H9 (cell line): ENCODE measurements at regions not wholly inside any gene's neighbourhood (a gene's known extent, or its start where the extent isn't known, plus 50 kb on each side); places are given as distances from the start of the nearest gene placed in this dataset.

Source experiments
- DNase-seq: peaks from one replicate; pipeline ENCODE4 v3.0.0-alpha.2; 2017
- H2AFZ ChIP-seq: one replicate; pipeline ENCODE4 v1.6.1; 2013; ENCODE audit warnings: mild to moderate bottlenecking, low read length, control low read depth, moderate library complexity
- H2AK5ac ChIP-seq: 2 replicates; pipeline ENCODE4 v1.6.1; 2013; ENCODE audit warnings: low read length, control low read depth, mixed read lengths; ENCODE audit not compliant: insufficient read length
- H2BK120ac ChIP-seq: one replicate; pipeline ENCODE4 v1.6.1; 2013; ENCODE audit warnings: low read depth, mild to moderate bottlenecking, low read length, control low read depth, inconsistent platforms; ENCODE audit not compliant: poor library complexity, severe bottlenecking
- H2BK12ac ChIP-seq: 2 replicates; pipeline ENCODE4 v1.6.1; 2013; ENCODE audit warnings: low read length, control low read depth, mixed read lengths, low read depth; ENCODE audit not compliant: insufficient read length
- H2BK15ac ChIP-seq: 2 replicates; pipeline ENCODE4 v1.6.1; 2013; ENCODE audit warnings: low read depth, low read length, control low read depth
- H2BK20ac ChIP-seq: one replicate; pipeline ENCODE4 v1.6.1; 2013; ENCODE audit warnings: low read depth, mild to moderate bottlenecking, low read length, control low read depth, inconsistent platforms; ENCODE audit not compliant: poor library complexity, severe bottlenecking
- H2BK5ac ChIP-seq: 2 replicates; pipeline ENCODE4 v1.6.1; 2013; ENCODE audit warnings: low read length, control low read depth, mixed read lengths; ENCODE audit not compliant: insufficient read length
- H3K14ac ChIP-seq: 2 replicates; pipeline ENCODE4 v1.6.1; 2013; ENCODE audit warnings: low read length, control low read depth; ENCODE audit not compliant: insufficient read depth
- H3K18ac ChIP-seq: 2 replicates; pipeline ENCODE4 v1.6.1; 2013; ENCODE audit warnings: low read depth, mild to moderate bottlenecking, mixed read lengths, low read length, control low read depth; ENCODE audit not compliant: insufficient read length
- H3K23ac ChIP-seq: 2 replicates; pipeline ENCODE4 v1.6.1; 2013; ENCODE audit warnings: low read length, control low read depth, mixed read lengths, low read depth; ENCODE audit not compliant: insufficient read length
- H3K23me2 ChIP-seq: 2 replicates; pipeline ENCODE4 v1.6.1; 2013; ENCODE audit warnings: low read depth, mild to moderate bottlenecking, mixed read lengths, low read length, control low read depth; ENCODE audit not compliant: insufficient read length, poor library complexity, severe bottlenecking
- H3K27ac ChIP-seq: 2 replicates; pipeline ENCODE4 v1.5.1; 2013; ENCODE audit warnings: low read length, control low read depth, mixed read lengths, low read depth; ENCODE audit not compliant: insufficient read length
- H3K27me3 ChIP-seq: 2 replicates; pipeline ENCODE4 v1.6.1; 2013; ENCODE audit warnings: low read length, control low read depth, inconsistent platforms; ENCODE audit not compliant: insufficient read depth
- H3K4ac ChIP-seq: 2 replicates; pipeline ENCODE4 v1.6.1; 2013; ENCODE audit warnings: low read depth, mild to moderate bottlenecking, control low read depth, inconsistent platforms, low read length, moderate library complexity
- H3K4me1 ChIP-seq: 2 replicates; pipeline ENCODE4 v1.6.1; 2013; ENCODE audit warnings: low read length, control low read depth, inconsistent platforms; ENCODE audit not compliant: insufficient read depth
- H3K4me2 ChIP-seq: 2 replicates; pipeline ENCODE4 v1.6.1; 2013; ENCODE audit warnings: low read length, control low read depth, mixed read lengths; ENCODE audit not compliant: insufficient read length, insufficient read depth
- H3K56ac ChIP-seq: 2 replicates; pipeline ENCODE4 v1.6.1; 2013; ENCODE audit warnings: low read depth, mild to moderate bottlenecking, mixed read lengths, low read length, control low read depth; ENCODE audit not compliant: insufficient read length
- H3K79me1 ChIP-seq: 2 replicates; pipeline ENCODE4 v1.6.1; 2013; ENCODE audit warnings: low read depth, mild to moderate bottlenecking, moderate library complexity, low read length, control low read depth, inconsistent platforms; ENCODE audit not compliant: insufficient read depth, poor library complexity, severe bottlenecking
- H3K79me2 ChIP-seq: 2 replicates; pipeline ENCODE4 v1.6.1; 2013; ENCODE audit warnings: low read length, control low read depth, inconsistent platforms; ENCODE audit not compliant: insufficient read depth
- H3K9ac ChIP-seq: 2 replicates; pipeline ENCODE4 v1.6.1; 2013; ENCODE audit warnings: low read length, control low read depth, mixed read lengths; ENCODE audit not compliant: insufficient read length; ENCODE audit errors: extremely low read depth
- H3K9me3 ChIP-seq: one replicate; pipeline ENCODE4 v1.6.1; 2013; ENCODE audit warnings: low read depth, low read length, inconsistent platforms; ENCODE audit not compliant: control insufficient read depth
- H3T11ph ChIP-seq: one replicate; pipeline ENCODE4 v1.6.1; 2013; ENCODE audit warnings: mild to moderate bottlenecking, low read length, control low read depth, inconsistent platforms
- H4K20me1 ChIP-seq: one replicate; pipeline ENCODE4 v1.6.1; 2013; ENCODE audit not compliant: control insufficient read depth, insufficient read length, insufficient read depth
- H4K5ac ChIP-seq: 2 replicates; pipeline ENCODE4 v1.6.1; 2013; ENCODE audit warnings: low read depth, mild to moderate bottlenecking, mixed read lengths, low read length, control low read depth; ENCODE audit not compliant: insufficient read length
- H4K8ac ChIP-seq: replicated peaks from 2 replicates; pipeline ENCODE4 v1.6.1; 2013; ENCODE audit warnings: low read length, control low read depth, mixed read lengths, low read depth; ENCODE audit not compliant: insufficient read length
- H4K91ac ChIP-seq: 2 replicates; pipeline ENCODE4 v1.6.1; 2013; ENCODE audit warnings: low read depth, mild to moderate bottlenecking, moderate library complexity, mixed read lengths, low read length, control low read depth; ENCODE audit not compliant: insufficient read length
- H3K27ac Mint-ChIP-seq, 3 experiments: 2 replicates in 2 of 3; 3 replicates in 1 of 3; pipeline ENCODE4 v1.8.0; 2020 to 2021; ENCODE audit warnings: mixed read lengths in 3 of 3, mild to moderate bottlenecking in 1 of 3, moderate library complexity in 1 of 3
- H3K27me3 Mint-ChIP-seq: 2 replicates; pipeline ENCODE4 v1.8.0; 2021; ENCODE audit warnings: low read depth, mild to moderate bottlenecking, moderate library complexity, mixed read lengths
- H3K36me3 Mint-ChIP-seq, 3 experiments: 2 replicates in 2 of 3; 3 replicates in 1 of 3; pipeline ENCODE4 v1.8.0; 2020 to 2021; ENCODE audit warnings: low read depth in 3 of 3, mixed read lengths in 3 of 3; ENCODE audit not compliant: insufficient read depth in 1 of 3
- H3K4me1 Mint-ChIP-seq, 2 experiments: 2 replicates each; pipeline ENCODE4 v1.8.0; 2020; ENCODE audit warnings: mixed read lengths in 2 of 2
- H3K4me3 Mint-ChIP-seq, 2 experiments: 2 replicates in 1 of 2; 3 replicates in 1 of 2; pipeline ENCODE4 v1.8.0; 2020 to 2021; ENCODE audit warnings: mild to moderate bottlenecking in 2 of 2, mixed read lengths in 2 of 2, moderate library complexity in 1 of 2
- H3K9me3 Mint-ChIP-seq, 2 experiments: 2 replicates in 1 of 2; 3 replicates in 1 of 2; pipeline ENCODE4 v1.8.0; 2020; ENCODE audit warnings: mild to moderate bottlenecking in 2 of 2, mixed read lengths in 2 of 2, moderate library complexity in 1 of 2
- CTCF ChIP-seq: fragments of 200-600 bp; sonication (generic); conservative IDR thresholded peaks from 3 replicates; pipeline ENCODE4 v1.8.0; 2021; ENCODE audit warnings: antibody characterized with exemption, mild to moderate bottlenecking
- WGBS: extraction: QIAGEN DNeasy Blood & Tissue Kit; methylation state at CpG from one replicate; pipeline ENCODE4 v1.1.7; 2013; ENCODE audit warnings: missing lambda C conversion rate, low lambda C conversion rate, mixed read lengths; ENCODE audit not compliant: insufficient read length; ENCODE audit errors: extremely low coverage; 5-methylcytosine and 5-hydroxymethylcytosine counted together

GRCh38 chr14:97782871-97783414, 985.8 kb downstream of the VRK1 start:
- no peak for DNase-seq
- no peak overlapping the region for H3K4ac ChIP-seq
- no peak overlapping the region for H2AK5ac ChIP-seq
- H3K36me3 Mint-ChIP-seq, result peaks cover 0 to 4% (median 0%) of the 10 kb centered on the region in 3 experiments; a peak in 1 of 7 replicates
- no peak for TF ChIP-seq CTCF
- no peak overlapping the region for H3K14ac ChIP-seq
- H2BK12ac ChIP-seq, result no peak overlapping the region
- H4K91ac ChIP-seq, result no peak overlapping the region
- H3K4me1 ChIP-seq, result no peaks in the 10 kb centered on the region
- H3K9ac ChIP-seq, result no peak overlapping the region
- no peak overlapping the region for H3K23ac ChIP-seq
- H2BK15ac ChIP-seq, result no peak overlapping the region
- H3K27ac ChIP-seq, result no peak overlapping the region
- H2AFZ ChIP-seq, result no peak overlapping the region
- H3K79me2 ChIP-seq, result no peaks in the 10 kb centered on the region
- no peaks in the 10 kb centered on the region for H3K79me1 ChIP-seq
- no peak overlapping the region for H2BK120ac ChIP-seq
- no CpG with 5 or more reads among the region's 8 CpGs for WGBS
- no peaks in the 10 kb centered on the region for H3K27me3 ChIP-seq
- H3K4me3 Mint-ChIP-seq, result no peak overlapping the region
- H4K8ac ChIP-seq, result no peak overlapping the region
- H3K27ac Mint-ChIP-seq, result no peak overlapping the region
- H3K27me3 Mint-ChIP-seq, result no peaks in the 10 kb centered on the region; the same call in 1 of the 2 replicates
- no peaks in the 10 kb centered on the region for H3K9me3 ChIP-seq
- no peaks in the 10 kb centered on the region for H4K20me1 ChIP-seq
- H3K4me1 Mint-ChIP-seq, result no peaks in the 10 kb centered on the region
- H3K56ac ChIP-seq, result no peak overlapping the region
- no peaks in the 10 kb centered on the region for H3K23me2 ChIP-seq
- H2BK20ac ChIP-seq, result no peak overlapping the region
- H3K18ac ChIP-seq, result no peak overlapping the region
- no peak overlapping the region for H4K5ac ChIP-seq
- peaks cover 3 to 4% of the 10 kb centered on the region in 2 experiments; a peak in 4 of 5 replicates for H3K9me3 Mint-ChIP-seq
- no peak overlapping the region for H3K4me2 ChIP-seq
- H3T11ph ChIP-seq, result no peak overlapping the region
- H2BK5ac ChIP-seq, result no peak overlapping the region
